HepG2 (cell line): ENCODE measurements at regions not wholly inside any gene's neighbourhood (a gene's known extent, or its start where the extent isn't known, plus 50 kb on each side); places are given as distances from the start of the nearest gene placed in this dataset.
A peak's percentile ranks its signal among the peaks of the same experiment; 100 is the strongest.

Source experiments
- ATAC-seq: fragments of 200-7000 bp; cut with Tn5 transposase; 3 replicates; pipeline ENCODE4 v1.9.1; 2020; ENCODE audit warnings: mild to moderate bottlenecking, moderate library complexity
- BruUV-seq: library from RNA; stranded (reverse); fragments of 400-500 nt; replicated peaks from 2 replicates; lab custom pipeline; 2021; lab: Mats Ljungman, UMichigan
- CTCF ChIA-PET: fragments of 300-600 bp; formaldehyde crosslinking; extraction: SDS; loops from one replicate; lab custom pipeline; 2021; ENCODE audit warnings: low total read pairs, inconsistent platforms, low intra/inter-chr PET ratio; lab: Yijun Ruan, JAX
- POLR2A ChIA-PET: fragments of 350-600 bp; sonication (Branson Sonifier 250); formaldehyde crosslinking; loops from one replicate; lab custom pipeline; 2020; ENCODE audit warnings: antibody characterized with exemption, inconsistent platforms; lab: Yijun Ruan, JAX
- DNase-seq: peaks from one replicate; pipeline ENCODE4 v3.0.0-alpha.2; 2015; ENCODE audit warnings: low spot score
- FAIRE-seq: peaks from 3 replicates; lab custom pipeline; 2011; peaks lifted over from hg19 to GRCh38; lab: Jason Lieb, UNC
- H2AFZ ChIP-seq: one replicate; pipeline ENCODE4 v1.6.1; 2011; ENCODE audit warnings: low read length, inconsistent platforms
- H3K27ac ChIP-seq: fragments of 300-600 bp; 3 replicates; pipeline ENCODE4 v1.8.0; 2011; ENCODE audit warnings: mixed run types, mild to moderate bottlenecking, mixed read lengths, low read length, inconsistent platforms; ENCODE audit not compliant: insufficient read depth; ENCODE audit errors: extremely low read length
- H3K27me3 ChIP-seq, 2 experiments: fragments of 200-600 bp in 1 of 2; 2 replicates in 1 of 2; 3 replicates in 1 of 2; pipeline versions ENCODE4 v1.6.0 to v1.8.0; 2011; ENCODE audit warnings: low read length in 2 of 2, mild to moderate bottlenecking in 2 of 2, moderate library complexity in 2 of 2, inconsistent platforms in 1 of 2; ENCODE audit not compliant: insufficient read depth in 2 of 2, control insufficient read depth in 1 of 2
- H3K36me3 ChIP-seq, 2 experiments: fragments of 200-600 bp in 1 of 2; replicated peaks in 1 of 2; 2 replicates in 1 of 2; 3 replicates in 1 of 2; pipeline versions ENCODE4 v1.5.1 to v1.8.0; 2011; ENCODE audit warnings: low read length in 2 of 2, inconsistent platforms in 1 of 2; ENCODE audit not compliant: insufficient read depth in 2 of 2, control insufficient read depth in 1 of 2
- H3K4me1 ChIP-seq: 2 replicates; pipeline ENCODE4 v1.5.1; 2012; ENCODE audit warnings: low read length, inconsistent platforms; ENCODE audit not compliant: insufficient read depth
- H3K4me2 ChIP-seq: 2 replicates; pipeline ENCODE4 v1.6.0; 2011; ENCODE audit warnings: low read depth, low read length, inconsistent platforms
- H3K4me3 ChIP-seq, 3 experiments: fragments of 200-600 bp in 1 of 3; sonication (generic), shearing (Covaris generic) in 1 of 3; replicated peaks in 1 of 3; 2 replicates each; pipeline ENCODE4 v1.5.1; 2011 to 2016; ENCODE audit warnings: low read length in 3 of 3, inconsistent platforms in 2 of 3, low read depth in 2 of 3, mild to moderate bottlenecking in 2 of 3, control low read depth in 1 of 3, mixed read lengths in 1 of 3; ENCODE audit not compliant: insufficient read depth in 1 of 3
- H3K79me2 ChIP-seq: one replicate; pipeline ENCODE4 v1.6.1; 2011; ENCODE audit warnings: low read length, inconsistent platforms; ENCODE audit not compliant: insufficient read depth
- H3K9ac ChIP-seq: 2 replicates; pipeline ENCODE4 v1.6.0; 2011; ENCODE audit warnings: mild to moderate bottlenecking, low read depth, low read length, inconsistent platforms; ENCODE audit not compliant: insufficient read depth
- H3K9me3 ChIP-seq: 2 replicates; pipeline ENCODE4 v1.5.1; 2012; ENCODE audit warnings: mild to moderate bottlenecking, low read length
- H4K20me1 ChIP-seq: 2 replicates; pipeline ENCODE4 v1.6.0; 2011; ENCODE audit warnings: inconsistent platforms, mild to moderate bottlenecking, low read length, moderate library complexity; ENCODE audit not compliant: insufficient read depth
- ATF2 ChIP-seq: sonication (generic); formaldehyde crosslinking; IDR thresholded peaks from 2 replicates; pipeline ENCODE4 v1.4.0; 2020; ENCODE audit warnings: missing genetic modification reagents
- BCL3 ChIP-seq: sonication (generic); formaldehyde crosslinking; IDR thresholded peaks from 2 replicates; pipeline ENCODE4 v1.5.1; 2020; ENCODE audit warnings: mild to moderate bottlenecking, missing genetic modification reagents, moderate library complexity
- E2F1 ChIP-seq: sonication (generic); formaldehyde crosslinking; IDR thresholded peaks from 2 replicates; pipeline ENCODE4 v1.5.0; 2020; ENCODE audit warnings: missing genetic modification reagents
- HNF1B ChIP-seq: sonication (generic); formaldehyde crosslinking; IDR thresholded peaks from 2 replicates; pipeline ENCODE4 v1.5.1; 2020; ENCODE audit warnings: mild to moderate bottlenecking, moderate library complexity, missing genetic modification reagents
- HOXA9 ChIP-seq: sonication (generic); formaldehyde crosslinking; IDR thresholded peaks from 2 replicates; pipeline ENCODE4 v1.8.1; 2022; ENCODE audit warnings: missing genetic modification reagents, mild to moderate bottlenecking, moderate library complexity, borderline replicate concordance
- NR0B2 ChIP-seq: sonication (generic); formaldehyde crosslinking; IDR thresholded peaks from 2 replicates; pipeline ENCODE4 v1.4.0; 2020; ENCODE audit warnings: mild to moderate bottlenecking, missing genetic modification reagents
- POLR2AphosphoS2 ChIP-seq: IDR thresholded peaks from 2 replicates; pipeline ENCODE4 v1.6.1; 2011; ENCODE audit warnings: low read depth, low read length, improper control_type of control experiment
- PPARG ChIP-seq: conservative IDR thresholded peaks from 2 replicates; pipeline ENCODE4 v1.6.1; 2016; ENCODE audit warnings: missing biosample characterization, missing genetic modification reagents
- ZFP41 ChIP-seq: sonication (generic); formaldehyde crosslinking; IDR thresholded peaks from 2 replicates; pipeline ENCODE4 v1.4.0; 2020; ENCODE audit warnings: mild to moderate bottlenecking, missing genetic modification reagents, borderline replicate concordance
- ZNF326 ChIP-seq: sonication (generic); formaldehyde crosslinking; IDR thresholded peaks from 2 replicates; pipeline ENCODE4 v1.4.0; 2020; ENCODE audit warnings: missing genetic modification reagents, borderline replicate concordance
- ZNF607 ChIP-seq: sonication (generic); formaldehyde crosslinking; IDR thresholded peaks from 2 replicates; pipeline ENCODE4 v1.5.1; 2020; ENCODE audit warnings: missing genetic modification reagents, mild to moderate bottlenecking, borderline replicate concordance
- ZNF674 ChIP-seq: sonication (generic); formaldehyde crosslinking; IDR thresholded peaks from 2 replicates; pipeline ENCODE4 v1.5.0; 2020; ENCODE audit warnings: low read depth, mild to moderate bottlenecking, missing genetic modification reagents
- ZSCAN22 ChIP-seq: sonication (generic); formaldehyde crosslinking; IDR thresholded peaks from 2 replicates; pipeline ENCODE4 v1.4.0; 2020; ENCODE audit warnings: mild to moderate bottlenecking, missing genetic modification reagents
- WGBS: methylation state at CpG from one replicate; pipeline ENCODE4 v1.1.6; 2017; ENCODE audit warnings: low lambda C conversion rate; 5-methylcytosine and 5-hydroxymethylcytosine counted together
- in situ Hi-C: cut with HindIII; loops from 2 replicates; pipeline ENCODE4 v1.10.0; 2017; ENCODE audit warnings: low pct_unique_long_range_greater_than_20kb; ENCODE audit not compliant: extremely low pct_ligation_motif_present
- intact Hi-C: fragments of 100-400 bp; cut with micrococcal nuclease; formaldehyde crosslinking; loops from one replicate; pipeline ENCODE4 v1.10.0; 2022; ENCODE audit not compliant: unreplicated experiment

GRCh38 chr6:106886922-106887797 is 87.4 kb downstream of the CD24 start (continued):
- TF ChIP-seq ATF2, result peak; percentile 68

- TF ChIP-seq ZNF326, result no peak
- TF ChIP-seq POLR2AphosphoS2, result no peak
- no peak for TF ChIP-seq ZFP41 (CRISPR knock-in tag)
- no peak for TF ChIP-seq HNF1B (CRISPR knock-in tag)
- no peak for TF ChIP-seq HOXA9
- no peak for TF ChIP-seq ZNF607 (CRISPR knock-in tag)
- no peak for TF ChIP-seq BCL3 (CRISPR knock-in tag)
- no peak for TF ChIP-seq PPARG (CRISPR knock-in tag)
- TF ChIP-seq E2F1 (CRISPR knock-in tag), result no peak
- no peak for TF ChIP-seq ZNF674 (CRISPR knock-in tag)
- TF ChIP-seq NR0B2, result no peak
- TF ChIP-seq ZSCAN22, result no peak
- H2AFZ ChIP-seq, result peak overlapping the region; percentile 33
- WGBS, result 62% methylated on average over 9 of the region's 9 CpGs
- POLR2A ChIA-PET, result interaction anchor here (0.8 to 2.4 kb wide), 2 partner anchors 11 kb away, joined by 3 to 13 read pairs; no protein-coding TSS in a partner anchor
- FAIRE-seq (no peak), ATAC-seq (no peak), DNase-seq (no peak)
- in situ Hi-C loops, result loop anchor here (5.0 kb wide), 1 partner anchor 86 kb away; the partner anchor contains the start of gene CD24
- CTCF ChIA-PET, result no interaction called here
- no peaks in the 10 kb centered on the region for H3K79me2 ChIP-seq
- no peaks in the 10 kb centered on the region for H3K36me3 ChIP-seq
- BruUV-seq, result no TSS peak
- H3K9ac ChIP-seq, result peak overlapping the region; percentile 73
- peak overlapping the region; percentile 94 for H3K27ac ChIP-seq
- H3K4me3 ChIP-seq, result peak overlapping the region; percentile 28 to 44 (median 43); a peak in 4 of 6 replicates
- H3K4me1 ChIP-seq, result peaks cover 67% of the 10 kb centered on the region
- H3K27me3 ChIP-seq, result no peaks in the 10 kb centered on the region
- H4K20me1 ChIP-seq, result no peaks in the 10 kb centered on the region
- intact Hi-C loops, result loop anchor here (5.0 to 10.0 kb wide), 3 partner anchors 89 to 201 kb away; partner anchors contain the start of gene CD24
- H3K4me2 ChIP-seq, result peak overlapping the region; percentile 74
- H3K9me3 ChIP-seq, result no peaks in the 10 kb centered on the region
Observed at GRCh38 chr6:106886081-106886843, 88.3 kb downstream of the CD24 start.
